Endothelial cell (in vitro differentiated cells): ENCODE measurements at regions not wholly inside any gene's neighbourhood (a gene's known extent, or its start where the extent isn't known, plus 50 kb on each side); places are given as distances from the start of the nearest gene placed in this dataset.

Source experiments
- DNase-seq: peaks from one replicate; pipeline ENCODE4 v3.0.0; 2021; ENCODE audit warnings: low spot score
- H3K27ac Mint-ChIP-seq: one replicate; pipeline ENCODE4 v1.8.0; 2021; ENCODE audit warnings: mixed read lengths, inconsistent platforms; ENCODE audit not compliant: unreplicated experiment
- H3K27me3 Mint-ChIP-seq: one replicate; pipeline ENCODE4 v1.8.0; 2021; ENCODE audit warnings: mild to moderate bottlenecking, moderate library complexity, mixed read lengths, inconsistent platforms; ENCODE audit not compliant: unreplicated experiment
- H3K36me3 Mint-ChIP-seq: one replicate; pipeline ENCODE4 v1.8.0; 2021; ENCODE audit warnings: mild to moderate bottlenecking, low read depth, mixed read lengths, inconsistent platforms; ENCODE audit not compliant: unreplicated experiment
- H3K4me1 Mint-ChIP-seq: one replicate; pipeline ENCODE4 v1.8.0; 2021; ENCODE audit warnings: mild to moderate bottlenecking, mixed read lengths, inconsistent platforms; ENCODE audit not compliant: unreplicated experiment
- H3K4me3 Mint-ChIP-seq: one replicate; pipeline ENCODE4 v1.8.0; 2021; ENCODE audit warnings: mild to moderate bottlenecking, mixed read lengths, inconsistent platforms; ENCODE audit not compliant: unreplicated experiment
- H3K9me3 Mint-ChIP-seq: one replicate; pipeline ENCODE4 v1.8.0; 2021; ENCODE audit warnings: mixed read lengths, inconsistent platforms; ENCODE audit not compliant: unreplicated experiment
- TF ChIP-seq, protein P1 (sequence below): fragments of 200-600 bp; sonication (generic); IDR thresholded peaks from one replicate; pipeline ENCODE4 v1.5.0; 2021; ENCODE audit warnings: antibody characterized with exemption; ENCODE audit not compliant: unreplicated experiment

- Mint-ChIP-seq H3K4me1 (no peaks in the 10 kb centered on the region), H3K27ac (no peak overlapping the region), H3K36me3 (no peaks in the 10 kb centered on the region), H3K4me3 (no peak overlapping the region), H3K27me3 (no peaks in the 10 kb centered on the region), H3K9me3 (no peaks in the 10 kb centered on the region)
- DNase-seq, result no peak
- TF ChIP-seq, protein P1, sequence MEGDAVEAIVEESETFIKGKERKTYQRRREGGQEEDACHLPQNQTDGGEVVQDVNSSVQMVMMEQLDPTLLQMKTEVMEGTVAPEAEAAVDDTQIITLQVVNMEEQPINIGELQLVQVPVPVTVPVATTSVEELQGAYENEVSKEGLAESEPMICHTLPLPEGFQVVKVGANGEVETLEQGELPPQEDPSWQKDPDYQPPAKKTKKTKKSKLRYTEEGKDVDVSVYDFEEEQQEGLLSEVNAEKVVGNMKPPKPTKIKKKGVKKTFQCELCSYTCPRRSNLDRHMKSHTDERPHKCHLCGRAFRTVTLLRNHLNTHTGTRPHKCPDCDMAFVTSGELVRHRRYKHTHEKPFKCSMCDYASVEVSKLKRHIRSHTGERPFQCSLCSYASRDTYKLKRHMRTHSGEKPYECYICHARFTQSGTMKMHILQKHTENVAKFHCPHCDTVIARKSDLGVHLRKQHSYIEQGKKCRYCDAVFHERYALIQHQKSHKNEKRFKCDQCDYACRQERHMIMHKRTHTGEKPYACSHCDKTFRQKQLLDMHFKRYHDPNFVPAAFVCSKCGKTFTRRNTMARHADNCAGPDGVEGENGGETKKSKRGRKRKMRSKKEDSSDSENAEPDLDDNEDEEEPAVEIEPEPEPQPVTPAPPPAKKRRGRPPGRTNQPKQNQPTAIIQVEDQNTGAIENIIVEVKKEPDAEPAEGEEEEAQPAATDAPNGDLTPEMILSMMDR, result no peak
These were observed 648.1 kb downstream of the ACTL7B start for GRCh38 chr9:108207561-108208165.

DNA sequence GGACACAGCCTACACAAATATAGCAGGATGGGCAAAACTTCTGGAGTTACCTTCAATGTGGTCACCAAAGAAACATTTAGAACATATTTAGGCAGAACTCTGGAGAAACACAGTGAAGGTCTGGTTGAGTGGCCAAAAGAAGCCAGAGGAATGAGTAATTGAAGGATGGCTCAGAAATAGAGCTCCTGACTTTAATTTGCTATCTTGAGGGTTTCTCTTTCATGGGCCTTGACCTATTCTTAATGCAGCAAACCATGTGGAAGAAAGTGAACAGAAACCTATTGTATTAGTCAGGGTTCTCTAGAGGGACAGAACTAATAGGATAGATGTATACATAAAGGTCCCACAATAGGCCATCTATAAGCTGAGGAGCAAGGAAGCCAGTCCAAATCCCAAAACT lies 650.5 kb downstream of the ACTL7B start:
- no peak for DNase-seq
- no peaks in the 10 kb centered on the region for H3K36me3 Mint-ChIP-seq
- no peaks in the 10 kb centered on the region for H3K4me1 Mint-ChIP-seq
- H3K27me3 Mint-ChIP-seq, result no peaks in the 10 kb centered on the region
- TF ChIP-seq, protein P1, result no peak
- H3K4me3 Mint-ChIP-seq, result no peak overlapping the region
- no peak overlapping the region for H3K27ac Mint-ChIP-seq
- no peaks in the 10 kb centered on the region for H3K9me3 Mint-ChIP-seq

GRCh38 chr9:108197899-108198298 lies 657.9 kb downstream of the ACTL7B start:
- Mint-ChIP-seq H3K27me3 (peaks cover 3% of the 10 kb centered on the region), H3K4me3 (no peak overlapping the region), H3K4me1 (no peaks in the 10 kb centered on the region), H3K9me3 (no peaks in the 10 kb centered on the region), H3K36me3 (no peaks in the 10 kb centered on the region), H3K27ac (no peak overlapping the region)
- no peak for DNase-seq
- TF ChIP-seq, protein P1, result no peak

DNA sequence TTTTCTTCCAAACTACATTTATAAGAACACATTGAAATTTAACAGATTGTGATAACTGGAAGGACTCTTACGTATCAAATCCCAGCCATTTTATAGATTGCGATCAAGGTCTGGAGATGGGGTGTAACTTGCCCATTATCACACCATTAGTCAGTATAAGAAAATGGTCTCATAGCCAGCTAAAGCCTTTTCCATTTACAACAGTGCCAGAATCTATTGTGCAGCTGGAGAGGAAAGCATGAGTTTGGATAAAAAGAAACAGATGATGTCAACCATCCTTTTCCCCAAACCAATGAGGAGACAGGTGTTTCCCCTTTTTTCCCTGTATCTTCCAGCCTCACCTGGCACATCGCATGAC lies 658.8 kb downstream of the ACTL7B start:
- Mint-ChIP-seq H3K27me3 (peaks cover 3% of the 10 kb centered on the region), H3K4me1 (no peaks in the 10 kb centered on the region), H3K4me3 (no peak overlapping the region), H3K27ac (no peak overlapping the region), H3K9me3 (no peaks in the 10 kb centered on the region), H3K36me3 (no peaks in the 10 kb centered on the region)
- DNase-seq, result no peak
- TF ChIP-seq, protein P1, result no peak

- DNase-seq, result no peak
- Mint-ChIP-seq H3K36me3 (no peaks in the 10 kb centered on the region), H3K27ac (no peak overlapping the region), H3K27me3 (peaks cover 3% of the 10 kb centered on the region), H3K9me3 (no peaks in the 10 kb centered on the region), H3K4me1 (no peaks in the 10 kb centered on the region), H3K4me3 (no peak overlapping the region)
- TF ChIP-seq, protein P1, result no peak
These were observed 659.3 kb downstream of the ACTL7B start for GRCh38 chr9:108196332-108197007.
